SJCRH30 (cell line): ENCODE measurements at regions not wholly inside any gene's neighbourhood (a gene's known extent, or its start where the extent isn't known, plus 50 kb on each side); places are given as distances from the start of the nearest gene placed in this dataset.
A peak's percentile ranks its signal among the peaks of the same experiment; 100 is the strongest.

ENCODE experiments used
- DNase-seq, 2 experiments: peaks; one replicate each; pipeline ENCODE4 v3.0.0-alpha.2; 2015 to 2020
- H3K27ac ChIP-seq: fragments of 250-450 bp; sonication (Bioruptor Pico); 2 replicates; pipeline ENCODE4 v1.5.1; 2020; ENCODE audit warnings: mild to moderate bottlenecking, moderate library complexity
- H3K27me3 ChIP-seq: fragments of 250-450 bp; sonication (Bioruptor Pico); 2 replicates; pipeline ENCODE4 v1.5.1; 2020; ENCODE audit warnings: mild to moderate bottlenecking, moderate library complexity
- H3K36me3 ChIP-seq: fragments of 250-450 bp; sonication (Bioruptor Pico); 2 replicates; pipeline ENCODE4 v1.5.1; 2020; ENCODE audit warnings: mild to moderate bottlenecking, moderate library complexity
- H3K4me1 ChIP-seq: fragments of 250-450 bp; sonication (Bioruptor Pico); 2 replicates; pipeline ENCODE4 v1.5.1; 2020; ENCODE audit warnings: mild to moderate bottlenecking, moderate library complexity
- H3K4me3 ChIP-seq: fragments of 250-450 bp; sonication (Bioruptor Pico); 2 replicates; pipeline ENCODE4 v1.5.1; 2020; ENCODE audit warnings: mild to moderate bottlenecking, moderate library complexity
- H3K9me3 ChIP-seq: fragments of 250-450 bp; sonication (Bioruptor Pico); replicated peaks from 2 replicates; pipeline ENCODE4 v1.5.1; 2020; ENCODE audit warnings: mild to moderate bottlenecking, moderate library complexity

DNA sequence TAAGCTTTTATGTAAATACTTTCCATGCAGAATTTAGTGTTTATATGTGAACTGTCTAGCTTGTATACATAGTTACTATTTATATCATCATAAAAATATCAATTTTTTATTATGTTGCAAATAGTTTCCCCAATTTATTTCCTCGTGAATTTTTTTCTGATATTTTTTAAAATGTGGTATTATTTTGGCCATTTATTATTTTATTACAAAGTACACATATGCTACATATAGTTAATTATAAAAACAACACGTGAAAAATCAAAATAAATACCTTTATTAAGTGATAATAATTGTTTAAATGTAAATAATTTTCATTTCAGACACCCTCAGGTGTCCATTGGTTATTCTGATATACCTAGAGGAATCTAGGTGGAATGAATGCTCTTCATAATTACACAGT lies 1394.9 kb upstream of the PRR20A start:
- Histone ChIP-seq H3K27me3 (no peaks in the 10 kb centered on the region), H3K4me3 (no peak overlapping the region), H3K36me3 (no peaks in the 10 kb centered on the region), H3K9me3 (no peaks in the 10 kb centered on the region), H3K4me1 (no peaks in the 10 kb centered on the region), H3K27ac (no peak overlapping the region)
- DNase-seq: no peak

DNA sequence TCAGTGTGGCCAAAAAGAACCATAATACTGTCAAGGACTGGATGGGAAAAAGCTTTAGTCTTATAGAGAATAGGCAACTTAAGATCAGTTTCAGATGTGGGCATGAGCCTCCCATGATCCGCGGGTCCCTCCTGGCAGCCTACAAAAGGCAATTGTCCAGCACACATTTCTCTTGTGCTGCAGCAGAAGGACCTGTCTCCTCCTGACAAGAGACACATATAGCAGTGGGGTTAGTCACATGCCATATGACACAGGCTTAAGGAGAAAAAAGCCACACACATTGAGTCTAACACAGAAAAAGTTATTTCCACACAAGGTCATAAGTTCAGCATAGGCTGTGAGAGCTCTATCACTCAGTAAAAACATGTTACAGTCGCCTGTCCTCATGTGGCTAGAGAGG lies 1378.7 kb upstream of the PRR20A start:
- no peaks in the 10 kb centered on the region for H3K27me3 ChIP-seq
- H3K36me3 ChIP-seq: no peaks in the 10 kb centered on the region

DNA sequence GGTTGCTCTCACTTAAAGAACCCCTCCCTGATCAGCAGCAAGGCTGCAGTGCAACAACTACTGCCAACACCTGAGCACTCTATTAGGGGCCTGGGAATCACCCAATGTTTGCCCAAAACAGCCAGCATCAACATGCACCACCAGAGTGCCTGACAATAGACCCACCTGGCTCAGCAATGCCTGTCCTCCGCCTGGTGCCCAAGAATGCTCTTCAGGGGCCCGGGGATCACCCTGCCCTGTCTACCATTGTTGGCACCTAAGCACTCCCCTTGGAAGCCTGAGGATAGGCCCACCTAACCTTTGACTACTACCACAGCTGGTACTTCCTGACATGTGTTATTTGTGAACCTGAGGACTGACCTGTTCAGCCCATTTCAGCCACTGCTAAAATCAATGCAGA lies 1363.1 kb upstream of the PRR20A start:
- no peak for DNase-seq

More for the DNA sequence above, 1378.7 kb upstream of the PRR20A start:
- DNase-seq: no peak
- H3K27ac ChIP-seq: no peak overlapping the region
- no peaks in the 10 kb centered on the region for H3K4me1 ChIP-seq
- no peak overlapping the region for H3K4me3 ChIP-seq
- H3K9me3 ChIP-seq: no peaks in the 10 kb centered on the region

DNA sequence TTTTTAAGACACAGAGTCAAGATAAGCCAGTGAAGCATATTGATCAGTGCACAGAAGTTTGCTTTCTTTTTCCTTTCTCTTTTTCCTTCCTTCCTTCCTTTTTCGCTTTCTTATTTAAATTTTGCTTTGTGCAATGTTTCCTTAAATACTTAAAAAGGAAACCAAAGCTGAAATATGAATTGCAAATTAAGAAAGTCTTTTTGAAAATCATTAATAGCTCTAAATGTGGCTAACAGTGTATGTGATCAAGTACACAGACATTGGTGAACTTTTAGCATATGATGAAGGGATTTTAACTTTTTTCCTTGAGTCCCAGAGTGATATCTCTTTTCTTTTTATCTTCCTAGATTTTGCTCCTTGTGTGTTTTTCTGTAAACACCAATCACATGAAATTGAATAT lies 1356.9 kb upstream of the PRR20A start:
- H3K27ac ChIP-seq: no peak overlapping the region
- no peaks in the 10 kb centered on the region for H3K36me3 ChIP-seq
- H3K27me3 ChIP-seq: no peaks in the 10 kb centered on the region
- no peaks in the 10 kb centered on the region for H3K4me1 ChIP-seq
- no peaks in the 10 kb centered on the region; the same call in 1 of the 2 replicates for H3K9me3 ChIP-seq
- DNase-seq: no peak
- H3K4me3 ChIP-seq: no peak overlapping the region

More for the DNA sequence above, 1363.1 kb upstream of the PRR20A start:
- Histone ChIP-seq H3K4me3 (no peak overlapping the region), H3K9me3 (no peaks in the 10 kb centered on the region), H3K27me3 (no peaks in the 10 kb centered on the region), H3K27ac (no peak overlapping the region), H3K4me1 (no peaks in the 10 kb centered on the region), H3K36me3 (no peaks in the 10 kb centered on the region)

DNA sequence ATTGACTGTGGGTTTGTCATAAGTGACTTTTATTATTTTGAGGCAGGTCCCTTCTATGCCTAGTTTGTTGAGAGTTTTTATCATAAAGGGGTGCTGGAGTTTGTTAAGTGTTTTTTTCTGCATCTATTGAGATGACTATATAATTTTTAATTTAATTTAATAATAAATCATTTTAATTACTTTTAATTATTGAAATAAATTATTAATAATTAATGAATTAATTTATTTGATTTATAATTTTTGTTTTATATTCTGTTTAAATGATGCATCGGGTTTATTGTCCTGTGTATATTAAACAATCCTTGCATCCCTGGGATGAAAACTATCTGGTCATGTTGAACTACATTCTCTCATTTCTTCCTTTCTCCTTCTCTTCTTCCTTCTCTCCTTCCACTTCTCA lies 1352.2 kb upstream of the PRR20A start:
- H3K36me3 ChIP-seq: no peaks in the 10 kb centered on the region
- H3K9me3 ChIP-seq: no peaks in the 10 kb centered on the region; the same call in 1 of the 2 replicates
- no peaks in the 10 kb centered on the region for H3K27me3 ChIP-seq
- DNase-seq: no peak
- no peaks in the 10 kb centered on the region for H3K4me1 ChIP-seq
- H3K4me3 ChIP-seq: no peak overlapping the region
- no peak overlapping the region for H3K27ac ChIP-seq

DNA sequence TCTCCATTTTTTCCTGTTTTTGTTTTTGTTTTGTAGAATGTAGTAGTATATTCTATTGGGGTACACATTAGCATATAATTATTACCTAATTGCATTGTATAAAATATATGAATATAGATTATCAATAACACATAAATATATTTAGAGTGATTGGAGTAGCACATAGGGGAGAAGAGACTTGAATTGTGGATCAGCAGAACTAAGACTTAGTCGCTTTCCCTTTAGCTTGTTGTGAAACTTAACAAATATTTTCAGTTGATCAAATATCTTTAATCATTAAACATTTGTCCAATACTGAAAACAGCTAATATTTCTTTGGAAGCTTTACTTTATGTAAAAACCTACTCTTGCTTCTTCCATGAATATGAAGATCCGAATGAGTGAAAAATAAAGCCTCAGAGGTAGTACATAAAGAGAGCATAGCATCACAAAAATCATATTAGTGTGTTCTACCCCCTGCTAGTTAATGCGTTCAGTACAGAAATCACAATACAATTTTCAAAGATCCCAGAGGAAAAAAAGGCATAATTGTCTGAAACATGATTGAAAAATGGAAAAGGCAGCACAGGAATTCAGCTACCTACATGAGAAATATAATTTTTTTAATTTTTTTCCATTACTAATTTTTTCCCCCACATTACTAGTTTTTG lies 1348.0 kb upstream of the PRR20A start:
- H3K27me3 ChIP-seq: no peaks in the 10 kb centered on the region
- H3K4me3 ChIP-seq: no peak overlapping the region
- no peak for DNase-seq
- no peaks in the 10 kb centered on the region for H3K9me3 ChIP-seq
- no peak overlapping the region for H3K27ac ChIP-seq
- no peaks in the 10 kb centered on the region for H3K4me1 ChIP-seq
- no peaks in the 10 kb centered on the region for H3K36me3 ChIP-seq

DNA sequence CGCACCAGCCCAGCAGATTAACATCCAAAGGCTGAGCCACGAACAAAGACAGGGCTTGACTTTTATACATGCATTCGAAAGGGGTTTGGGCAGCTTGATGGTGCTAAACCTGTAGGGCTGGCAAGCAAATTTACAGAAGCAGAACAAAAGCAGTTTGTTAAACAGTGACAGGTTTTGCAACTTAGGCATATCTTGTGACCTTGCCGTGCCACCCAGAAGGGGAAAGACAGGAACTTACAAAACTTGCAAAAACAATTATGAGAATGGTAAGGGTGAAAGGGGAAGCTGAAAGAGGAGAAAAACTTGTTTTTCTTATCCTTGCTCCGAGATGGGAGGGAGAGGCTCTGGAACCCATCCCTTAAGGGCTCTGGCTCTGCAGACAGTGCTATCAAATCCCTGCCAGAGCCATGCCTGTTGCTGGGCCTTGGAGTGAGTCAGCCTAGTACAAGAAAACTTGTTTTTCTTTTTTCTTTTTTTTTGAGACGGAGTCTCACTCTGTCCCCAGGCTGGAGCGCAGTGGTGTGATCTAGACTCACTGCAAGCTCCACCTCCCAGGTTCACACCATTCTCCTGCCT lies 1325.2 kb upstream of the PRR20A start:
- Histone ChIP-seq H3K27me3 (no peaks in the 10 kb centered on the region), H3K4me1 (no peaks in the 10 kb centered on the region), H3K4me3 (no peak overlapping the region), H3K36me3 (no peaks in the 10 kb centered on the region), H3K27ac (no peak overlapping the region), H3K9me3 (no peaks in the 10 kb centered on the region)
- no peak for DNase-seq

DNA sequence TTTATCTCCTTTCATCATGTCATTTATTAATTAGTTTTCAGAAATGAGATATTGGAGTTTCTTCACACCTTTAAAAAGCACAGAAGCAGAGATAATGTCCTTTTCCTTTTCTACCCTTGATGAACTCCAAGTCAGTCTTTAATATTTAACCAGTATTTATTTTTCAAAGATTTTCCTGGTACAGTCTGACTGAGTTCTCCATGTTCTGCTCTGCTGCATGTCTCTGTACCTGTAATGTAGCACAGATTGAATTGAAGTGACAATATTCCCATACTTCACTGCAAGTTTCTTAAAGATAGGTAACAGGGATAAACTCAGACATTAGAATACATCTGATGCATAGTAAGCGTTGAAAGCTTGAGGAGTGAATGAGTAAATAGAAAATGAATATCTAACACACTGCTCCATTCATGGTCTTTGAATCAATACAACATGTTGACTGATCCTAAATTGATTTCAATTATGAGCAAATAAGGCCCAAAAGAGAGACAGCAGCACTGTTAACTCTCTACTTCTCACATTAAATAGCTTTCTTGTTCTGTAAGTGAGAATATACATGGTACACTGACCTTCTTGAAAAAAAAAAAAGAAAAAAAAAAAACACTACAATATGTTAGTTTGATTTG lies 1323.6 kb upstream of the PRR20A start:
- DNase-seq: no peak
- Histone ChIP-seq H3K36me3 (no peaks in the 10 kb centered on the region), H3K9me3 (no peaks in the 10 kb centered on the region), H3K27ac (no peak overlapping the region), H3K4me1 (no peaks in the 10 kb centered on the region), H3K4me3 (no peak overlapping the region), H3K27me3 (no peaks in the 10 kb centered on the region)

DNA sequence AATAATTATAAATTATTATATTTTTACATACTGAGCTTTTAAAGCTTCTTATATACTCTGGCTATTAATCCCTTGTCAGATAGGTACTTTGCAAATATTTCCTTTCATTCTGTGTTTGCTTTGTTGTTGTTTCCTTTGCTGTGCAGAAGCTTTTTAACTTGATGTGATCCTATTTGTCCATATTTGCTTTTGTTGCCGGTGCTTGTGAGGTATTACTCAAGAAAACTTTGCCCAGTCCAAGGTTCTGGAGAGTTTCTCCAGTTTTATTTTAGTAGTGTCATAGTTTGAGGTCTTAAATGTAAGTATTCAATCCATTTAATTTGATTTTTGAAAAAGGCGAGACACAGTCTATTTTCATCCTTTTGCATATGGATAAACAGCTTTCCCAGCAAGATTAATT lies 1319.9 kb upstream of the PRR20A start:
- Histone ChIP-seq H3K4me3 (no peak overlapping the region), H3K36me3 (no peaks in the 10 kb centered on the region), H3K27ac (no peak overlapping the region), H3K27me3 (no peaks in the 10 kb centered on the region), H3K4me1 (no peaks in the 10 kb centered on the region), H3K9me3 (no peaks in the 10 kb centered on the region)
- no peak for DNase-seq

DNA sequence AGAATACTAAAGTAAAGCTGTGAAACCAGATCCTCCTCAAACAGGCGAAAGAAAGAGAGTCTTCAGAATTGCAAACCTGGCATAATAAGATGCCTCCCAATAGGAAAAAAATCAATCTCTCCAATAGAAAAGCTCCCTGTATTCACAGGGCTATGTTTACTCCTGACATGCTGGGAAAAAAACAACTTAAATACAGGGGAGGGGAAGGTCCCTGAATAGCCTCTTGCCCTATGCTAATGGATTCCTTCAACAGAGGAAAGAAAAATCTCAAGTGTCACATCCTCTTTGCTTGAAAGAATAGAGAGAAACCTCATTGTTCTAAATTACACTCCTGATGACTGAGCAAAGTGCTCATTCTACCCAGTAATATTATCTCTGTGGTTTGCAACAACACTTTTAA lies 1271.1 kb upstream of the PRR20A start:
- Histone ChIP-seq H3K9me3 (no peaks in the 10 kb centered on the region), H3K4me1 (no peaks in the 10 kb centered on the region), H3K27ac (no peak overlapping the region), H3K27me3 (no peaks in the 10 kb centered on the region), H3K4me3 (no peak overlapping the region), H3K36me3 (no peaks in the 10 kb centered on the region)
- no peak for DNase-seq

DNA sequence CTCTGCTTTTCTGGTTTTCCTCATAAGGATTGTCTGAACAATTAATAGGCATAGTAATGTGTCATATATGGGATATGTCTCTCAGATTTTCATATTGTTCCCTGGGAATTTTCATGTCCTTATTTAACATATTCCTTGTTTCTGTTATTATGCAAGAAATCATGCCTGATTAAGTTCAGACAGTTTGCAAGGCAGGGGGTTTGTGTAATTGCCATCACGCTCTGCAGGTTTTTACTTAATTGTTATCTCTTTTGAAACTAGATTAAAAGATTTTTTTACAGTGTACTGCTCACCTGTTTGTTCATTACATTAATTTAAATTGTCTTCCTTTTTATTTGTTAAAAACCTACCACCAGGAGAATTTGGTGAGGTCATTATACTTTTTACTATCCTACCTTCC lies 1253.2 kb upstream of the PRR20A start:
- Histone ChIP-seq H3K36me3 (no peaks in the 10 kb centered on the region), H3K9me3 (no peaks in the 10 kb centered on the region), H3K4me1 (no peaks in the 10 kb centered on the region), H3K27me3 (no peaks in the 10 kb centered on the region), H3K4me3 (no peak overlapping the region), H3K27ac (no peak overlapping the region)
- no peak for DNase-seq

DNA sequence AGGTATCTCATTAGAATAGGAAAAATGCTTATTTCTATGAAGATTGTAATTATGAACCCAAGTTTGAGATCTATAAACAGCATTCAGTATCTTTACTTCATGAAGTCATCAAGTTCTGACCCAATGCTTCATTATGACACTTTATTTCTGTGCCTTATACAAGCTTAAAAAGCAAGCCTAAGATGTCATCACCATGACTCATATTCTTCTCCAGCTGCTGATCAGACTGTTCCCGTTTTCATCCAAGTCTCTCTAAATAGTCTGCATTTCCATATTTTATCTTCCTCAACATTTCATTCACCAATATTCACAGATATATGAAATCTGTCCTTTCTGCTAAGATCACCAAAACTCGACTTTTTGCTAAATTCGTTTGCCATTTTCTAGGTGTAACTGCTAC lies 1247.2 kb upstream of the PRR20A start:
- no peak overlapping the region for H3K27ac ChIP-seq
- H3K27me3 ChIP-seq: no peaks in the 10 kb centered on the region
- H3K36me3 ChIP-seq: no peaks in the 10 kb centered on the region
- H3K9me3 ChIP-seq: no peaks in the 10 kb centered on the region
- no peak overlapping the region for H3K4me3 ChIP-seq
- no peak for DNase-seq
- no peaks in the 10 kb centered on the region for H3K4me1 ChIP-seq

DNA sequence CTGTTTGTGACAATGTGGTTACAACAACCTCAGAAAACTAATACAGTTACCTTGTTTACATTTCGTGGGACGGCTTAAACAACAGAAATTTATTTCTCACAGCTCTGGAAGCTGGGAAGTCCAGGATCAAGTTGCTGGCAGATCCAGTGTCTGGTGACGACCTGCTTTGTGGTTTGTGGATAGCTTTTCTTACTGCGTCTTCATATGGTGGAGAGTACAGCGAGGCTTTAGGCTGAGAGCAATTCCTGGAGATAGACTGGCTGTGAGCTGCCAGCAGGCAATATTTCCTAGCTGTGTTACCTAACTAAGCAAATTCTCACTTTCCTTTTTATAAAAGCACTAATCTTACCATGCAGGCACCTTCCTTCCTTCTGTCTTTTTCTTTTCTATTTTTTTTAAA lies 1203.5 kb upstream of the PRR20A start:
- Histone ChIP-seq H3K4me3 (no peak overlapping the region), H3K36me3 (no peaks in the 10 kb centered on the region), H3K9me3 (no peaks in the 10 kb centered on the region), H3K27me3 (no peaks in the 10 kb centered on the region), H3K27ac (no peak overlapping the region), H3K4me1 (no peaks in the 10 kb centered on the region)
- DNase-seq: peak; percentile 7 to 55

DNA sequence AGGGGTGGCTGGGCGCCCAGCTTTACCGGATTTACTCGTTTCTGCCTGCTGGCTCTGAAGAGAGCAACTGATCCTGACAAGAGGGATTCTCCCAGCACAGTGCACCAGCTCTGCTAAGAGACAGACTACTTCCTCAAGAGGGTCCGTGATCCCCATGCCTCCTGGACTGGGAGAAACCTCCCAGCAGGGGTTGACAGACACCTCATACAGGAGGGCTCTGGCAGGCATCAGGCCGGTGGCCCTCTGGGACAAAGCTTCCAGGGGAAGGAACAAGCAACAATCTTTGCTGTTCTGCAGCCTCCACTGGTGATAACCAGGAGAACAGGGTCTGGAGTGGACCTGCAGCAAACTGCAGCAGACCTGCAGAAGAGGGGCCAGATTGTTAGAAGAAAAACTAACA lies 1192.5 kb upstream of the PRR20A start:
- Histone ChIP-seq H3K4me3 (no peak overlapping the region), H3K9me3 (no peaks in the 10 kb centered on the region), H3K27ac (no peak overlapping the region), H3K4me1 (no peaks in the 10 kb centered on the region), H3K27me3 (no peaks in the 10 kb centered on the region), H3K36me3 (no peaks in the 10 kb centered on the region)
- DNase-seq: no peak

DNA sequence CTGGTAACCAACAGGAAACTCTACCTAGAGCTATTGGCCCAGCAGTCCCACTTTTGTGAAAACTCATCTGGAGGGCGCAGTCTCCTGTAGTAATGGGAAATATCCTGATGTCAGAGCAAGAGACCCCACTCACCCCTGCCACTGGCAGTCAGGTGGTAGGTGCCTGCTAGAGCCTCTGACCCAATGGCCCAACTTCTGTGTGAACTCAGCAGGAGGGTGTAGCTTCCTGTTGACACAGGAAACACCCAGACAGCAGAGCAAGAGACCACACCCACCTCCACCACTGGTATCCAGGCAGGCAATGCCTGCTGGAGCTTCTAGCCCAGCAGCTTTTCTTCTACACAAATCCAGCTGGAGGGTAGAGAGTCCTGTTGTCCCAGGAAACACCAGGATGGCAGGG lies 1176.8 kb upstream of the PRR20A start:
- no peak overlapping the region for H3K27ac ChIP-seq
- no peaks in the 10 kb centered on the region for H3K9me3 ChIP-seq
- no peak for DNase-seq
- no peaks in the 10 kb centered on the region for H3K4me1 ChIP-seq
- H3K27me3 ChIP-seq: no peaks in the 10 kb centered on the region
- no peaks in the 10 kb centered on the region for H3K36me3 ChIP-seq
- H3K4me3 ChIP-seq: no peak overlapping the region

DNA sequence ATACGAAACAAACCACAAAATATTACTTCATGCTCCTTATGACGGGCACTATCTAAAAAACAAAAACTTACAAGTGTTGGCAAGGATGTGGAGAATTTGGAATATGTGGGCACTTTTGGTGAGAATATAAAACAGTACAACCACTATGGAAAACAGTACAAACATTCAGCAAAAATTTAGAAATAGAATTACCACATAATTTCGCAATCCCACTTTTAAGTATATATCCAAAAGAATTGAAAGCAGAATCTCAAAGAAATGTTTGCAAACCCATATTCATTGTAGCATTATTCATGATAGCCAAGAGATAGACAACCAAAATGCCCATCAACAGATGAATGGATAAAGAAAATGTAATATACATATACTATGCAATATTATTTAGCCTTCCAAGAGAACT lies 1173.7 kb upstream of the PRR20A start:
- no peaks in the 10 kb centered on the region for H3K9me3 ChIP-seq
- no peak for DNase-seq
- H3K4me3 ChIP-seq: no peak overlapping the region
- no peaks in the 10 kb centered on the region for H3K36me3 ChIP-seq
- H3K27ac ChIP-seq: no peak overlapping the region
- no peaks in the 10 kb centered on the region for H3K27me3 ChIP-seq
- H3K4me1 ChIP-seq: no peaks in the 10 kb centered on the region
